ENCODE measurements at regions not wholly inside any gene's neighbourhood (a gene's known extent, or its start where the extent isn't known, plus 50 kb on each side); places are given as distances from the start of the nearest gene placed in this dataset.

DNA sequence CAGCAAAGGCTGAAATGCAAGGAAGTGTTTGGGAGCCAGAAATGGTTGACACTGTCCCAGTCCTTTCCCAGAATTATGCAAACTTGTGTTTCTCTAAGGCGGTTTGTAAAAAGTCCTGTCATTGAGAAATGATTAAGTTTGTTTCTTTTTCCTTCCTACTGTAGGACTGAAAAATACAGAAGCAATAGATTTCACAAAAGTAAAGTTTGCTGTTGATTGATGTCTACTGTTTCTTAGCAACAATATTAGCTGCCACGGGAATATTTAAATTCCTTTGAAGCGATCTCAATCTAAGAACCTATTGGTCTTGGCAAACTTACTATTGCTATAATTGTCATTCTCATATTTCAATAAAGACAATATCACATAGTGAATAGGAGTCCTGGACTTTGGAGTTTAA, 100.7 kb upstream of the IL12A start:
- Histone ChIP-seq H3K4me1 (ENCODE audit: control insufficient read depth in 1 of 2, insufficient read depth in 1 of 2, low read depth in 1 of 2, low read length in 1 of 2) (peaks cover 6 to 24% of the 10 kb centered on the region in 2 experiments), H3K4me3 (ENCODE audit: low read depth in 1 of 2, low read length in 1 of 2) (no peak overlapping the region), H3K27me3 (no peaks in the 10 kb centered on the region), H3K9me3 (no peaks in the 10 kb centered on the region), H3K27ac (no peak overlapping the region), H3K36me3 (no peaks in the 10 kb centered on the region)
- TF ChIP-seq, protein P1, sequence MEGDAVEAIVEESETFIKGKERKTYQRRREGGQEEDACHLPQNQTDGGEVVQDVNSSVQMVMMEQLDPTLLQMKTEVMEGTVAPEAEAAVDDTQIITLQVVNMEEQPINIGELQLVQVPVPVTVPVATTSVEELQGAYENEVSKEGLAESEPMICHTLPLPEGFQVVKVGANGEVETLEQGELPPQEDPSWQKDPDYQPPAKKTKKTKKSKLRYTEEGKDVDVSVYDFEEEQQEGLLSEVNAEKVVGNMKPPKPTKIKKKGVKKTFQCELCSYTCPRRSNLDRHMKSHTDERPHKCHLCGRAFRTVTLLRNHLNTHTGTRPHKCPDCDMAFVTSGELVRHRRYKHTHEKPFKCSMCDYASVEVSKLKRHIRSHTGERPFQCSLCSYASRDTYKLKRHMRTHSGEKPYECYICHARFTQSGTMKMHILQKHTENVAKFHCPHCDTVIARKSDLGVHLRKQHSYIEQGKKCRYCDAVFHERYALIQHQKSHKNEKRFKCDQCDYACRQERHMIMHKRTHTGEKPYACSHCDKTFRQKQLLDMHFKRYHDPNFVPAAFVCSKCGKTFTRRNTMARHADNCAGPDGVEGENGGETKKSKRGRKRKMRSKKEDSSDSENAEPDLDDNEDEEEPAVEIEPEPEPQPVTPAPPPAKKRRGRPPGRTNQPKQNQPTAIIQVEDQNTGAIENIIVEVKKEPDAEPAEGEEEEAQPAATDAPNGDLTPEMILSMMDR (IDR thresholded peaks at IDR 0.05) = no peak

DNA sequence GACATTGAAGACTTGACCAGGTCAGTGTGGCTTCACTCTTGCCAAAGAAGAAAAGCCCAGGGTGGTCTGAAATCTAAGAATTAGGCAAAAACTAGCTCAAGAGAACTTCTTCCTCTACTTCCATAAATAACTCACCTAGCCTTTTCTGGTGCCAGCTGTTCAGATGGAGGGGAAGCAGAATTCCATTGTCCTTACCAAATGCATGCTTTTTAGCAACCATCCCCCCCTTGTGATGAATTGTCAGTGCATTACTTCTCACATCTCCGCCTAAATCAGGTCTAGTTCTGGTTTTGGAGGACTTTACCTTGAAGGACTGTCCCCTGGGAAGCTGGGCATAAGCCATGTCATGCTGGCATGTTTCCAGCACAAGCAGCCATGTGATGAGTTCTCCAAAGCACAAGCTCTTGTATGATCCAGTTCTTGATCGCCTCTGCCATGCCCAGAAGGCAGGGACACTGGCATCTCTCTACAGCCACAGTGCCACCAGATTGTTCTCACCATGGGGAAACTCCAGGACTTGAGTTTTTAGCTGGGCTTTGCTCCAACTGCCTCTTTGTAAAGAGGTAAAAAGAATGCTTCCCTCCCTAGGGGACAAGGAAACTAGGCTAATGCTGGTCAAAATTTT, 96.4 kb upstream of the IL12A start:
- H3K4me3 ChIP-seq (ENCODE audit: low read depth in 1 of 2, low read length in 1 of 2) = no peak overlapping the region
- TF ChIP-seq, protein P1 (IDR thresholded peaks at IDR 0.05) = no peak
- H3K27me3 ChIP-seq = no peaks in the 10 kb centered on the region
- H3K4me1 ChIP-seq (ENCODE audit: control insufficient read depth in 1 of 2, insufficient read depth in 1 of 2, low read depth in 1 of 2, low read length in 1 of 2) = peaks cover 6 to 23% of the 10 kb centered on the region in 2 experiments
- H3K27ac ChIP-seq = no peak overlapping the region
- H3K36me3 ChIP-seq = no peaks in the 10 kb centered on the region
- H3K9me3 ChIP-seq = no peaks in the 10 kb centered on the region

DNA sequence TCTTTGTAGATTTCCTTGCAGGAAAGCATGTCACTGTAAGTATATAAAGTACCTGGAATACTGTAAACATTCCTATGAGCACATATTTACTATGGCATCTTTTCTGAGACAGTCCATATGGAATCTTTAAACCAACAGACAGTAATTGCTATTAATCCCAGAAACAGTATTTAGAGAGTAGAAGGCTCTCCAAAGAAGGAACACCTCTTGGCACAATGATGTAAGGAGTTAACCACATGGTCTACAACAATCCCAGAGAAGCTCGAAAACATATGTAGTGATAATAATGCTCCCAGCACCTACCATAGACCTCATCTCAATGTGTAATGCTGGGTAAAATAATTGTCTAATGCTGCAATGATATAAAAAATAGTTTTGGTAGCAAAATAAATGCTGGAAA, 95.8 kb upstream of the IL12A start:
- Histone ChIP-seq H3K4me1 (ENCODE audit: control insufficient read depth in 1 of 2, insufficient read depth in 1 of 2, low read depth in 1 of 2, low read length in 1 of 2) (peaks cover 6 to 18% of the 10 kb centered on the region in 2 experiments), H3K9me3 (no peaks in the 10 kb centered on the region), H3K27ac (no peak overlapping the region), H3K36me3 (no peaks in the 10 kb centered on the region), H3K4me3 (ENCODE audit: low read depth in 1 of 2, low read length in 1 of 2) (no peak overlapping the region), H3K27me3 (no peaks in the 10 kb centered on the region)
- TF ChIP-seq, protein P1 (IDR thresholded peaks at IDR 0.05) = no peak

DNA sequence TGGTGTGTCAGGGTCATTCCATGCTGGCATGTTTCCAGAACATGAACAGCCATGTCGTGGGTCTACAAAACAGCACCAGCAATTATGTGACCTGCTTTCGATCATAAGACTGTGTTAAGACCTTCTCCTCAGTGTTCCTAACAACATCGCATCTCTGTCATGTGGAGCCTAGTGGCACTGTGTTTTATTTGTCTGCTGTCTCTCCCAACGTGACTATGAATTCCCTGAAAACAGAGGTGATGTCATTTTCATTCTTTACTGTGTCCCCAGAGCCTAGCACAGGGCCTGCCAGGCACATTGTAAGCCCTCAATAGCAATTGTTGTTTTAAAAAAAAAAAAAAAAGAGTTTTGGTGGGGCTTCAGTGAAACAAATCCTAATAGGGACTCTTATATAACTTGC, 94.2 kb upstream of the IL12A start:
- peaks cover 6 to 17% of the 10 kb centered on the region in 2 experiments for H3K4me1 ChIP-seq (ENCODE audit: control insufficient read depth in 1 of 2, insufficient read depth in 1 of 2, low read depth in 1 of 2, low read length in 1 of 2)
- no peaks in the 10 kb centered on the region for H3K9me3 ChIP-seq
- H3K27me3 ChIP-seq = no peaks in the 10 kb centered on the region
- no peak overlapping the region for H3K27ac ChIP-seq
- TF ChIP-seq, protein P1 (IDR thresholded peaks at IDR 0.05) = no peak
- H3K4me3 ChIP-seq (ENCODE audit: low read depth in 1 of 2, low read length in 1 of 2) = no peak overlapping the region
- no peaks in the 10 kb centered on the region for H3K36me3 ChIP-seq

DNA sequence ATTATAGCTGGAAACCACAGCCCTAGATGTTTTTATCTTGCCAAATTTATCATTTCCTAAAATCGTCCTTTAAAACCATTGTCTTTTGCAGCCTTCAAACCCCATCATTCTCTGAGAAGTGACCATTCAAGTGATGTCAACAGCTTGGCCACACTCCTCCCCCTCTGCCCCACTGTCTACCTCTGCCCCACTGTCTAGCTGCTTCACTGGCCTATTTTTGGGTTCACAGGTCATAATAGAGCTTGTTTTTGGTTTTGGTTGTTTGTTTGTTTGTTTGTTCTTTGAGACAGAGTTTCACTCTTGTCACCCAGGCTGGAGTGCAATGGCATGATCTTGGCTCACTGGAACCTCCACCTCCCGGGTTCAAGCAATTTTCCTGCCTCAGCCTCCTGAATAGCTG, 93.2 kb upstream of the IL12A start:
- no peaks in the 10 kb centered on the region for H3K27me3 ChIP-seq
- TF ChIP-seq, protein P1 (IDR thresholded peaks at IDR 0.05) = no peak
- no peaks in the 10 kb centered on the region for H3K9me3 ChIP-seq
- H3K4me1 ChIP-seq (ENCODE audit: control insufficient read depth in 1 of 2, insufficient read depth in 1 of 2, low read depth in 1 of 2, low read length in 1 of 2) = peaks cover 6 to 17% of the 10 kb centered on the region in 2 experiments
- no peak overlapping the region for H3K4me3 ChIP-seq (ENCODE audit: low read depth in 1 of 2, low read length in 1 of 2)
- H3K36me3 ChIP-seq = no peaks in the 10 kb centered on the region
- no peak overlapping the region for H3K27ac ChIP-seq

All from neutrophil (primary cell).